ENCODE measurements at regions not wholly inside any gene's neighbourhood (a gene's known extent, or its start where the extent isn't known, plus 50 kb on each side); places are given as distances from the start of the nearest gene placed in this dataset.

DNA sequence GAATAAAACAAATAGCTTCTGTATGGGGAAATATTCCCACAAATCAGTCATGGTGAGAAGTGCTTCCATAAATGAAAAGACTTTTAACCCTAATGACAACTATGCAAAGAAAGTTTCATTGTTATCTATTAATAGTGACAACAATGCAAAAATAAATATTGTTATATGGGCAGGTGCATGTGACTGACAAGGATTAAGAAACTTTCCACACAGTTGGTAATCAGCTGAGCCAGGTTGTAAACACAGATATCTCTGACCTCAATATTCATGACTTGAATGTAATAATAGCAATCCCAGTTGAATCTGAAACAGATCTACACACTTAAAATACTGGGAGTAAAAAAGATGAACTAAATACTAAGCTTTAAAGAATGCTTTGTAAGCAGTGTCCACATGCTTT is 517.0 kb upstream of the SOX11 start:
- RAD21 ChIA-PET (ENCODE audit: unreplicated experiment), result no interaction called here
- Histone ChIP-seq H3K27ac (ENCODE audit: control insufficient read depth, insufficient read depth) (no peak overlapping the region), H3K36me3 (ENCODE audit: control insufficient read depth in 2 of 2, insufficient read depth in 2 of 2, low read length in 1 of 2) (no peaks in the 10 kb centered on the region), H3K4me2 (ENCODE audit: control insufficient read depth, insufficient read depth) (no peak overlapping the region), H3K9me3 (replicated peaks; ENCODE audit: control insufficient read depth, insufficient read depth, low read length) (no peaks in the 10 kb centered on the region), H3K79me2 (ENCODE audit: control insufficient read depth, insufficient read depth, low read length) (no peaks in the 10 kb centered on the region), H3K4me1 (ENCODE audit: control insufficient read depth, insufficient read depth, low read length) (no peaks in the 10 kb centered on the region), H3K9ac (ENCODE audit: control insufficient read depth, insufficient read depth, low read length) (no peak overlapping the region), H2AFZ (ENCODE audit: control insufficient read depth, low read depth, low read length) (no peak overlapping the region), H3K27me3 (replicated peaks in 1 of 2; ENCODE audit: control insufficient read depth in 2 of 2, insufficient read depth in 2 of 2, low read length in 1 of 2) (no peaks in the 10 kb centered on the region), H3K4me3 (no peak overlapping the region), H4K20me1 (ENCODE audit: control insufficient read depth, insufficient read depth) (no peaks in the 10 kb centered on the region)
- DNase-seq (ENCODE audit: low read depth, low spot score) (no peak), ATAC-seq (no peak), FAIRE-seq (no peak)
- SMC1A ChIA-PET (ENCODE audit: uncharacterized antibody, unreplicated experiment), result no interaction called here
- TF ChIP-seq BCL3 (IDR thresholded peaks at IDR 0.05; ENCODE audit: borderline replicate concordance, insufficient read depth, low read depth, low read length, poor library complexity, severe bottlenecking) (no peak), KDM1A (IDR thresholded peaks at IDR 0.05; ENCODE audit: borderline replicate concordance) (no peak), LARP7 (IDR thresholded peaks at IDR 0.05) (no peak), RELA (IDR thresholded peaks at IDR 0.05; ENCODE audit: borderline replicate concordance, partially characterized antibody) (no peak), BHLHE40 (IDR thresholded peaks at IDR 0.05; ENCODE audit: borderline replicate concordance in 1 of 2, low read depth in 2 of 2, low read length in 1 of 2) (no peak), ETV6 (conservative IDR thresholded peaks at IDR 0.05 in 1 of 2, IDR thresholded peaks at IDR 0.05 in 1 of 2; ENCODE audit: borderline replicate concordance in 1 of 2, low read depth in 1 of 2) (no peak), GABPA (IDR thresholded peaks at IDR 0.05; ENCODE audit: low read depth) (no peak), KLF5 (IDR thresholded peaks at IDR 0.05; ENCODE audit: partially characterized antibody) (no peak), TCF12 (IDR thresholded peaks at IDR 0.05; ENCODE audit: low read depth, low read length) (no peak), CBX3 (IDR thresholded peaks at IDR 0.05; ENCODE audit: borderline replicate concordance, low read depth) (no peak), NRF1 (conservative IDR thresholded peaks at IDR 0.05; ENCODE audit: low read depth, low read length) (no peak), RCOR1 (conservative IDR thresholded peaks at IDR 0.05; ENCODE audit: low read depth, low read length) (no peak), MTA3 (IDR thresholded peaks at IDR 0.05; ENCODE audit: borderline replicate concordance, low read length) (no peak), NR2C1 (IDR thresholded peaks at IDR 0.05) (no peak), HCFC1 (IDR thresholded peaks at IDR 0.05; ENCODE audit: low read length) (no peak), CEBPB (IDR thresholded peaks at IDR 0.05; ENCODE audit: borderline replicate concordance in 1 of 2, low read depth in 2 of 2, low read length in 2 of 2) (no peak), JUNB (IDR thresholded peaks at IDR 0.05) (no peak)
- TF ChIP-seq, protein P1, sequence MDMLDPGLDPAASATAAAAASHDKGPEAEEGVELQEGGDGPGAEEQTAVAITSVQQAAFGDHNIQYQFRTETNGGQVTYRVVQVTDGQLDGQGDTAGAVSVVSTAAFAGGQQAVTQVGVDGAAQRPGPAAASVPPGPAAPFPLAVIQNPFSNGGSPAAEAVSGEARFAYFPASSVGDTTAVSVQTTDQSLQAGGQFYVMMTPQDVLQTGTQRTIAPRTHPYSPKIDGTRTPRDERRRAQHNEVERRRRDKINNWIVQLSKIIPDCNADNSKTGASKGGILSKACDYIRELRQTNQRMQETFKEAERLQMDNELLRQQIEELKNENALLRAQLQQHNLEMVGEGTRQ (IDR thresholded peaks at IDR 0.05; ENCODE audit: borderline replicate concordance, low read depth, low read length), result no peak
- no TSS peak for BruUV-seq (replicated peaks)
- intact Hi-C loops (cut with micrococcal nuclease; ENCODE audit: unreplicated experiment), result no loop called here
- CTCF ChIA-PET, result no interaction called here
- in situ Hi-C loops (cut with MboI), result no loop called here
- POLR2A ChIA-PET, result no interaction called here

Measured in GM12878 (cell line).